GM23338 (cell line): ENCODE measurements at regions not wholly inside any gene's neighbourhood (a gene's known extent, or its start where the extent isn't known, plus 50 kb on each side); places are given as distances from the start of the nearest gene placed in this dataset.
A peak's percentile ranks its signal among the peaks of the same experiment; 100 is the strongest.

Experiments
- ATAC-seq: fragments of 200-7000 bp; cut with Tn5 transposase; 3 replicates; pipeline ENCODE4 v1.9.1; 2020
- DNase-seq: peaks from one replicate; pipeline ENCODE4 v3.0.0-alpha.2; 2015; ENCODE audit warnings: low spot score
- H2AFZ ChIP-seq: fragments of 200-600 bp; sonication (generic); 2 replicates; pipeline ENCODE4 v1.8.0; 2016; ENCODE audit warnings: antibody characterized with exemption, mild to moderate bottlenecking, moderate library complexity
- H3F3A ChIP-seq: fragments of 200-600 bp; sonication (generic); replicated peaks from 2 replicates; pipeline ENCODE4 v1.8.0; 2017; ENCODE audit warnings: antibody characterized with exemption, mixed run types, low read depth
- H3K27ac ChIP-seq: fragments of 200-600 bp; sonication (generic); 2 replicates; pipeline ENCODE4 v1.6.1; 2016; ENCODE audit warnings: low read depth
- H3K27me3 ChIP-seq: fragments of 200-600 bp; sonication (generic); 2 replicates; pipeline ENCODE4 v1.8.0; 2016; ENCODE audit warnings: mild to moderate bottlenecking, mixed run types, moderate library complexity; ENCODE audit not compliant: insufficient read depth
- H3K36me3 ChIP-seq: fragments of 200-600 bp; sonication (generic); 2 replicates; pipeline ENCODE4 v1.8.0; 2016; ENCODE audit warnings: mild to moderate bottlenecking; ENCODE audit not compliant: insufficient read depth
- H3K4me1 ChIP-seq: fragments of 200-600 bp; sonication (generic); 2 replicates; pipeline ENCODE4 v1.8.0; 2016; ENCODE audit warnings: mild to moderate bottlenecking, moderate library complexity; ENCODE audit not compliant: insufficient read depth
- H3K4me2 ChIP-seq: fragments of 200-600 bp; sonication (generic); 2 replicates; pipeline ENCODE4 v1.7.1; 2017; ENCODE audit warnings: mixed run types
- H3K4me3 ChIP-seq: fragments of 200-600 bp; sonication (generic); 2 replicates; pipeline ENCODE4 v1.6.1; 2016; ENCODE audit warnings: mixed run types
- H3K79me2 ChIP-seq: fragments of 200-600 bp; sonication (generic); replicated peaks from 2 replicates; pipeline ENCODE4 v1.8.0; 2017; ENCODE audit warnings: mild to moderate bottlenecking; ENCODE audit not compliant: insufficient read depth
- H3K9me2 ChIP-seq: fragments of 200-600 bp; sonication (generic); 2 replicates; pipeline ENCODE4 v1.8.0; 2017; ENCODE audit not compliant: insufficient read depth
- H4K20me1 ChIP-seq: fragments of 200-600 bp; sonication (generic); replicated peaks from 2 replicates; pipeline ENCODE4 v1.8.0; 2017; ENCODE audit warnings: mild to moderate bottlenecking; ENCODE audit not compliant: insufficient read depth
- H3K27ac Mint-ChIP-seq: 2 replicates; pipeline ENCODE4 v1.8.0; 2020; ENCODE audit warnings: inconsistent platforms, mild to moderate bottlenecking, moderate library complexity, mixed read lengths
- H3K27me3 Mint-ChIP-seq: 3 replicates; pipeline ENCODE4 v1.8.0; 2022; ENCODE audit warnings: low read depth, mild to moderate bottlenecking, moderate library complexity, mixed read lengths, inconsistent platforms; ENCODE audit not compliant: insufficient read depth, poor library complexity
- H3K36me3 Mint-ChIP-seq: 3 replicates; pipeline ENCODE4 v1.8.0; 2021; ENCODE audit warnings: low read depth, mild to moderate bottlenecking, inconsistent platforms, moderate library complexity, mixed read lengths
- H3K4me1 Mint-ChIP-seq: 3 replicates; pipeline ENCODE4 v1.8.0; 2020; ENCODE audit warnings: mild to moderate bottlenecking, inconsistent platforms, mixed read lengths
- H3K4me3 Mint-ChIP-seq: 3 replicates; pipeline ENCODE4 v1.8.0; 2021; ENCODE audit warnings: moderate library complexity, mild to moderate bottlenecking, inconsistent platforms, mixed read lengths
- H3K9me3 Mint-ChIP-seq: 3 replicates; pipeline ENCODE4 v1.8.0; 2020; ENCODE audit warnings: moderate library complexity, mild to moderate bottlenecking, inconsistent platforms, mixed read lengths
- CREB1 ChIP-seq: fragments of 250-450 bp; sonication (Bioruptor Pico); IDR thresholded peaks from 2 replicates; pipeline ENCODE4 v1.5.0; 2020; ENCODE audit warnings: low read depth, mild to moderate bottlenecking, moderate library complexity
- EZH2 ChIP-seq: fragments of 200-600 bp; sonication (generic); IDR thresholded peaks from one replicate; pipeline ENCODE4 v1.8.0; 2017; ENCODE audit warnings: antibody characterized with exemption, mild to moderate bottlenecking, low read depth; ENCODE audit not compliant: unreplicated experiment
- EZH2phosphoT487 ChIP-seq: fragments of 200-600 bp; sonication (generic); IDR thresholded peaks from one replicate; pipeline ENCODE4 v1.8.1; 2018; ENCODE audit warnings: antibody characterized with exemption; ENCODE audit not compliant: unreplicated experiment
- JUNB ChIP-seq: IDR thresholded peaks from one replicate; pipeline ENCODE4 v1.6.1; 2016; ENCODE audit warnings: antibody characterized with exemption; ENCODE audit not compliant: unreplicated experiment
- POLR2AphosphoS5 ChIP-seq: IDR thresholded peaks from 2 replicates; pipeline ENCODE4 v1.6.1; 2016; ENCODE audit warnings: antibody characterized with exemption, low read depth
- STAT1 ChIP-seq: IDR thresholded peaks from one replicate; pipeline ENCODE4 v1.6.1; 2016; ENCODE audit warnings: antibody characterized with exemption; ENCODE audit not compliant: unreplicated experiment
- ZNF331 ChIP-seq: fragments of 250-450 bp; sonication (Bioruptor Pico); IDR thresholded peaks from 2 replicates; pipeline ENCODE4 v1.5.0; 2020; ENCODE audit warnings: low read depth, mild to moderate bottlenecking, moderate library complexity
- TF ChIP-seq, protein P1 (sequence below): fragments of 250-450 bp; sonication (Bioruptor Pico); IDR thresholded peaks from 2 replicates; pipeline ENCODE4 v1.5.0; 2020; ENCODE audit warnings: mild to moderate bottlenecking, moderate library complexity
- TF ChIP-seq, protein P2 (sequence below): IDR thresholded peaks from 2 replicates; pipeline ENCODE4 v1.6.1; 2016; ENCODE audit warnings: antibody characterized with exemption

DNA sequence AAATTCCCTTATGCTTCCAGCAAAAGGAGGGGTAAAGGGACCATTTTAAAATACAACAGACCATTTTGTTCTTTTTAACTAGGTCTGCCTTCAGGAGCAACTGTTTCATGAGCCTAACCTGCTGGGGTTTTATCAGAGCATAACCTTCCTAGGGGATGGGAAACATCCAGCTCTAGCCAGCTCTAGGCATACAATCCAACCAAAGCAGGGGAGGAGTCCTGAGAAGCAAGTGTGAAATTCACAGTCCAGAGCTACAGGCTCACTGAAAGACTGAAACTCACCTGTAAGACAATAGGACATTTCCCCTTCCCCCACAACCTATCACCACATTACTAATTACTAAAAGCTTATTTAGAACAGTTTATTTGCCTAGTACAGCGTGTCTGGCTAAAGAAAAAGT, 1296.6 kb upstream of the DDX18 start:
- H3K36me3 ChIP-seq: no peaks in the 10 kb centered on the region
- Mint-ChIP-seq H3K9me3 (no peaks in the 10 kb centered on the region; the same call in 2 of the 3 replicates), H3K27ac (no peak overlapping the region), H3K4me3 (no peak overlapping the region), H3K27me3 (peaks cover 3% of the 10 kb centered on the region), H3K36me3 (no peaks in the 10 kb centered on the region), H3K4me1 (peaks cover 19% of the 10 kb centered on the region)
- no peak overlapping the region for H3K4me2 ChIP-seq
- H3F3A ChIP-seq: no peaks in the 10 kb centered on the region
- TF ChIP-seq, protein P1, sequence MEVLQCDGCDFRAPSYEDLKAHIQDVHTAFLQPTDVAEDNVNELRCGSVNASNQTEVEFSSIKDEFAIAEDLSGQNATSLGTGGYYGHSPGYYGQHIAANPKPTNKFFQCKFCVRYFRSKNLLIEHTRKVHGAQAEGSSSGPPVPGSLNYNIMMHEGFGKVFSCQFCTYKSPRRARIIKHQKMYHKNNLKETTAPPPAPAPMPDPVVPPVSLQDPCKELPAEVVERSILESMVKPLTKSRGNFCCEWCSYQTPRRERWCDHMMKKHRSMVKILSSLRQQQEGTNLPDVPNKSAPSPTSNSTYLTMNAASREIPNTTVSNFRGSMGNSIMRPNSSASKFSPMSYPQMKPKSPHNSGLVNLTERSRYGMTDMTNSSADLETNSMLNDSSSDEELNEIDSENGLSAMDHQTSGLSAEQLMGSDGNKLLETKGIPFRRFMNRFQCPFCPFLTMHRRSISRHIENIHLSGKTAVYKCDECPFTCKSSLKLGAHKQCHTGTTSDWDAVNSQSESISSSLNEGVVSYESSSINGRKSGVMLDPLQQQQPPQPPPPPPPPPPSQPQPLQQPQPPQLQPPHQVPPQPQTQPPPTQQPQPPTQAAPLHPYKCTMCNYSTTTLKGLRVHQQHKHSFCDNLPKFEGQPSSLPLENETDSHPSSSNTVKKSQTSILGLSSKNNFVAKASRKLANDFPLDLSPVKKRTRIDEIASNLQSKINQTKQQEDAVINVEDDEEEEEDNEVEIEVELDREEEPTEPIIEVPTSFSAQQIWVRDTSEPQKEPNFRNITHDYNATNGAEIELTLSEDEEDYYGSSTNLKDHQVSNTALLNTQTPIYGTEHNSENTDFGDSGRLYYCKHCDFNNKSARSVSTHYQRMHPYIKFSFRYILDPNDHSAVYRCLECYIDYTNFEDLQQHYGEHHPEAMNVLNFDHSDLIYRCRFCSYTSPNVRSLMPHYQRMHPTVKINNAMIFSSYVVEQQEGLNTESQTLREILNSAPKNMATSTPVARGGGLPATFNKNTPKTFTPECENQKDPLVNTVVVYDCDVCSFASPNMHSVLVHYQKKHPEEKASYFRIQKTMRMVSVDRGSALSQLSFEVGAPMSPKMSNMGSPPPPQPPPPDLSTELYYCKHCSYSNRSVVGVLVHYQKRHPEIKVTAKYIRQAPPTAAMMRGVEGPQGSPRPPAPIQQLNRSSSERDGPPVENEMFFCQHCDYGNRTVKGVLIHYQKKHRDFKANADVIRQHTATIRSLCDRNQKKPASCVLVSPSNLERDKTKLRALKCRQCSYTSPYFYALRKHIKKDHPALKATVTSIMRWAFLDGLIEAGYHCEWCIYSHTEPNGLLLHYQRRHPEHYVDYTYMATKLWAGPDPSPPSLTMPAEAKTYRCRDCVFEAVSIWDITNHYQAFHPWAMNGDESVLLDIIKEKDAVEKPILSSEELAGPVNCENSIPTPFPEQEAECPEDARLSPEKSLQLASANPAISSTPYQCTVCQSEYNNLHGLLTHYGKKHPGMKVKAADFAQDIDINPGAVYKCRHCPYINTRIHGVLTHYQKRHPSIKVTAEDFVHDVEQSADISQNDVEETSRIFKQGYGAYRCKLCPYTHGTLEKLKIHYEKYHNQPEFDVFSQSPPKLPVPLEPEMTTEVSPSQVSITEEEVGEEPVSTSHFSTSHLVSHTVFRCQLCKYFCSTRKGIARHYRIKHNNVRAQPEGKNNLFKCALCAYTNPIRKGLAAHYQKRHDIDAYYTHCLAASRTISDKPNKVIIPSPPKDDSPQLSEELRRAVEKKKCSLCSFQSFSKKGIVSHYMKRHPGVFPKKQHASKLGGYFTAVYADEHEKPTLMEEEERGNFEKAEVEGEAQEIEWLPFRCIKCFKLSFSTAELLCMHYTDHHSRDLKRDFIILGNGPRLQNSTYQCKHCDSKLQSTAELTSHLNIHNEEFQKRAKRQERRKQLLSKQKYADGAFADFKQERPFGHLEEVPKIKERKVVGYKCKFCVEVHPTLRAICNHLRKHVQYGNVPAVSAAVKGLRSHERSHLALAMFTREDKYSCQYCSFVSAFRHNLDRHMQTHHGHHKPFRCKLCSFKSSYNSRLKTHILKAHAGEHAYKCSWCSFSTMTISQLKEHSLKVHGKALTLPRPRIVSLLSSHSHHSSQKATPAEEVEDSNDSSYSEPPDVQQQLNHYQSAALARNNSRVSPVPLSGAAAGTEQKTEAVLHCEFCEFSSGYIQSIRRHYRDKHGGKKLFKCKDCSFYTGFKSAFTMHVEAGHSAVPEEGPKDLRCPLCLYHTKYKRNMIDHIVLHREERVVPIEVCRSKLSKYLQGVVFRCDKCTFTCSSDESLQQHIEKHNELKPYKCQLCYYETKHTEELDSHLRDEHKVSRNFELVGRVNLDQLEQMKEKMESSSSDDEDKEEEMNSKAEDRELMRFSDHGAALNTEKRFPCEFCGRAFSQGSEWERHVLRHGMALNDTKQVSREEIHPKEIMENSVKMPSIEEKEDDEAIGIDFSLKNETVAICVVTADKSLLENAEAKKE: no peak
- no peak for TF ChIP-seq JUNB
- no peak for TF ChIP-seq POLR2AphosphoS5
- TF ChIP-seq STAT1: no peak
- TF ChIP-seq, protein P2, sequence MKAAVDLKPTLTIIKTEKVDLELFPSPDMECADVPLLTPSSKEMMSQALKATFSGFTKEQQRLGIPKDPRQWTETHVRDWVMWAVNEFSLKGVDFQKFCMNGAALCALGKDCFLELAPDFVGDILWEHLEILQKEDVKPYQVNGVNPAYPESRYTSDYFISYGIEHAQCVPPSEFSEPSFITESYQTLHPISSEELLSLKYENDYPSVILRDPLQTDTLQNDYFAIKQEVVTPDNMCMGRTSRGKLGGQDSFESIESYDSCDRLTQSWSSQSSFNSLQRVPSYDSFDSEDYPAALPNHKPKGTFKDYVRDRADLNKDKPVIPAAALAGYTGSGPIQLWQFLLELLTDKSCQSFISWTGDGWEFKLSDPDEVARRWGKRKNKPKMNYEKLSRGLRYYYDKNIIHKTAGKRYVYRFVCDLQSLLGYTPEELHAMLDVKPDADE: no peak
- no peak for TF ChIP-seq EZH2
- TF ChIP-seq EZH2phosphoT487: no peak
- TF ChIP-seq ZNF331 (CRISPR knock-in tag): no peak
- no peak for TF ChIP-seq CREB1 (CRISPR knock-in tag)
- no peaks in the 10 kb centered on the region for H3K79me2 ChIP-seq
- no peaks in the 10 kb centered on the region for H3K27me3 ChIP-seq
- H3K9me2 ChIP-seq: no peaks in the 10 kb centered on the region
- H3K4me3 ChIP-seq: no peak overlapping the region
- no peak overlapping the region for H3K27ac ChIP-seq
- peak overlapping the region; percentile 61; the same call in 1 of the 2 replicates for H2AFZ ChIP-seq
- peak; percentile 75 for ATAC-seq
- peak; percentile 7 for DNase-seq
- H4K20me1 ChIP-seq: no peaks in the 10 kb centered on the region
- no peaks in the 10 kb centered on the region for H3K4me1 ChIP-seq
